Cardiac muscle cell (in vitro differentiated cells and primary cell): ENCODE measurements at regions not wholly inside any gene's neighbourhood (a gene's known extent, or its start where the extent isn't known, plus 50 kb on each side); places are given as distances from the start of the nearest gene placed in this dataset.

ENCODE experiments used
- DNase-seq, 2 donors: peaks; one replicate each; pipeline versions ENCODE4 v3.0.0 to v3.0.0-alpha.2; 2010 to 2017; ENCODE audit warnings: low read depth in 1 of 2, low spot score in 1 of 2
- H3K27ac ChIP-seq: fragments of 200-600 bp; sonication (generic); 2 replicates; pipeline ENCODE4 v1.5.1; 2016
- H3K27me3 ChIP-seq: fragments of 200-600 bp; sonication (generic); 2 replicates; pipeline ENCODE4 v1.6.0; 2016; ENCODE audit warnings: control low read depth
- H3K36me3 ChIP-seq: fragments of 200-600 bp; sonication (generic); 2 replicates; pipeline ENCODE4 v1.5.1; 2016; ENCODE audit warnings: control low read depth
- H3K4me1 ChIP-seq: fragments of 200-600 bp; sonication (generic); 2 replicates; pipeline ENCODE4 v1.8.1; 2017; ENCODE audit warnings: low read depth, mild to moderate bottlenecking, mixed run types
- H3K4me3 ChIP-seq: fragments of 200-600 bp; sonication (generic); 2 replicates; pipeline ENCODE4 v1.5.1; 2016; ENCODE audit warnings: mild to moderate bottlenecking
- H3K9me3 ChIP-seq: fragments of 200-600 bp; sonication (generic); 2 replicates; pipeline ENCODE4 v1.5.1; 2017; ENCODE audit warnings: low read depth, mild to moderate bottlenecking, control low read depth
- TF ChIP-seq, protein P1 (sequence below): IDR thresholded peaks from 2 replicates; pipeline ENCODE4 v1.5.1; 2012; ENCODE audit warnings: low read depth, mild to moderate bottlenecking, low read length

DNA sequence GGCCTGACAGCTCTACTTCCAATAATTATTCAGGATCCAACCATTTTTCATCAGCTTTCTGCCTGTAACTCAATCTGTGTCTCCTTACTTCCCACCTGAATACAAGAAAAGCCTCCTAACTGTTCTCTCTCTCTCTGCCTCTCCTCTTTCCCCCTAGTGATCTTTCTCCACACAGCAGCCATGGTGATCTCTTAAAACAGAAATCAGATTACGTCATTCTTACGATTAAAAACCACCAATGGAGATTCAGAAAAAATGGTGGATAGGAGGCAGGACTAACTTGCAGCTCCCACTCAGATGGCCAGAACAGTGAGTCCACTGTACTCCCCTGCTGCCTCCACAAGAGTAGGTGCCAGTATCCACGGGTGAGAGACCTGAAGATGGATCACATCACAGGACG lies 431.7 kb downstream of the MBD2 start:
- Histone ChIP-seq H3K4me1 (no peaks in the 10 kb centered on the region), H3K27me3 (no peaks in the 10 kb centered on the region), H3K27ac (no peak overlapping the region), H3K9me3 (no peaks in the 10 kb centered on the region), H3K36me3 (no peaks in the 10 kb centered on the region), H3K4me3 (no peak overlapping the region)
- no peak for DNase-seq
- TF ChIP-seq, protein P1, sequence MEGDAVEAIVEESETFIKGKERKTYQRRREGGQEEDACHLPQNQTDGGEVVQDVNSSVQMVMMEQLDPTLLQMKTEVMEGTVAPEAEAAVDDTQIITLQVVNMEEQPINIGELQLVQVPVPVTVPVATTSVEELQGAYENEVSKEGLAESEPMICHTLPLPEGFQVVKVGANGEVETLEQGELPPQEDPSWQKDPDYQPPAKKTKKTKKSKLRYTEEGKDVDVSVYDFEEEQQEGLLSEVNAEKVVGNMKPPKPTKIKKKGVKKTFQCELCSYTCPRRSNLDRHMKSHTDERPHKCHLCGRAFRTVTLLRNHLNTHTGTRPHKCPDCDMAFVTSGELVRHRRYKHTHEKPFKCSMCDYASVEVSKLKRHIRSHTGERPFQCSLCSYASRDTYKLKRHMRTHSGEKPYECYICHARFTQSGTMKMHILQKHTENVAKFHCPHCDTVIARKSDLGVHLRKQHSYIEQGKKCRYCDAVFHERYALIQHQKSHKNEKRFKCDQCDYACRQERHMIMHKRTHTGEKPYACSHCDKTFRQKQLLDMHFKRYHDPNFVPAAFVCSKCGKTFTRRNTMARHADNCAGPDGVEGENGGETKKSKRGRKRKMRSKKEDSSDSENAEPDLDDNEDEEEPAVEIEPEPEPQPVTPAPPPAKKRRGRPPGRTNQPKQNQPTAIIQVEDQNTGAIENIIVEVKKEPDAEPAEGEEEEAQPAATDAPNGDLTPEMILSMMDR = no peak

DNA sequence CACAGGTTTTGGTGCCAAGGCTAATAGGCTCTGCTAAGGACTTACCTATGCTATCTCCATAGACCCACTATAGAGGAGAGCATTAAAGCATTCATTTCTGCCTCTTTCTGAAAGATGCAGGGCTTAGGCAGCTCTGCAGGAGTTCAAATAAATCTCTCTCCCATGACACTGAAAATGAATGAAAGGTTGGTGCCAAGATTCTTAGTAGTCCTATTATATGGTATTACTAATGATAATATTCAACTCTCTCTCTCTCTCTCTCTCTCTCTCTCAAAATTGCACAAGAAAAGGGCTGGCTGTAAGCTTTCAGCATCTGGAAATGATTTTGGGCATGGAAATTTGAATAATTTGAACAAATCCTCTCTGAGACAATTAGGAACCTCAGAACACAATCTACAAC lies 433.7 kb downstream of the MBD2 start:
- Histone ChIP-seq H3K27me3 (no peaks in the 10 kb centered on the region), H3K36me3 (no peaks in the 10 kb centered on the region), H3K4me1 (no peaks in the 10 kb centered on the region), H3K4me3 (no peak overlapping the region), H3K9me3 (no peaks in the 10 kb centered on the region), H3K27ac (no peak overlapping the region)
- peak in 1 of 2 donors; percentile 54 for DNase-seq
- TF ChIP-seq, protein P1 = no peak

DNA sequence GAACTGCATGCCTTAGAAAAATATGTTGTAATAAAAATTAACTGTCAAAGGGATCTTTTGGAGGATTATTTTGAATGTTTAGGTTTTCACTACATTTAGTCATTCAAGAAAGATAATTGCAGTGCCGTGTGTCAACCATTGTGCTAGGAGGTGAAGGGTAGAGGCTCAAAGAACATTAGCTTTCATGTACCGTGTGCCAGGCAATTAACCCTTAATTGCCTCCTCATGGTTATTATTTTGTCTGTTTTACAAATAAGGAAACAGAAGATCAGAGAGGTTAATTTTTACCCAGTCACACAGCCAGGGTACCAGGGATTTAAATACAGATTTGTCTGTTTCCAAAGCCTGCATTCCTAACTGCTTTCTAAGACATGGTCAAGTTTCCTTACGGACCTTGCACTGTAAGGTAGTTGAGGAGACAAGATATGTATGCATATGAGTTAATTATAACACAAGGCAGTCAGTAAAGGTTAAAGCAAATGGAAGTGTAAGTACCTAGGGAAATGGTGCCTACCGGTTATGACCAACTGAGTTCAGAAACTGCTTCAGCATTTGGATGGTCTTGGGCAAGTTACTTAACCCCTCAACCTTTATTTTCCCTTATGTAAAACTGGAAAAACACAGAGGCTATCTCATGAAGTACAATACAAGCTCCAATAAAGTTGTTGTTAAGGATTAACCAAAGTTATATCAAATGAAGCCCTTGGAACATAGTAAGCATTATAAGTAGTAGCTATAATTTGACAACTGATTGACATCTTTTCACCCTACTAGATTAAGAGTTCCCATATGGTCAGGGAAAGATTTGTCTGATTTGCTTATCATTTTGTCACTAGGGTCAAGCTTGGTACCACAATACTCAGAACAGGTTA lies 434.9 kb downstream of the MBD2 start:
- no peak overlapping the region for H3K4me3 ChIP-seq
- no peak for DNase-seq
- no peaks in the 10 kb centered on the region for H3K27me3 ChIP-seq
- TF ChIP-seq, protein P1 = no peak
- no peak overlapping the region for H3K27ac ChIP-seq
- H3K4me1 ChIP-seq = no peaks in the 10 kb centered on the region
- no peaks in the 10 kb centered on the region for H3K9me3 ChIP-seq
- no peaks in the 10 kb centered on the region for H3K36me3 ChIP-seq

DNA sequence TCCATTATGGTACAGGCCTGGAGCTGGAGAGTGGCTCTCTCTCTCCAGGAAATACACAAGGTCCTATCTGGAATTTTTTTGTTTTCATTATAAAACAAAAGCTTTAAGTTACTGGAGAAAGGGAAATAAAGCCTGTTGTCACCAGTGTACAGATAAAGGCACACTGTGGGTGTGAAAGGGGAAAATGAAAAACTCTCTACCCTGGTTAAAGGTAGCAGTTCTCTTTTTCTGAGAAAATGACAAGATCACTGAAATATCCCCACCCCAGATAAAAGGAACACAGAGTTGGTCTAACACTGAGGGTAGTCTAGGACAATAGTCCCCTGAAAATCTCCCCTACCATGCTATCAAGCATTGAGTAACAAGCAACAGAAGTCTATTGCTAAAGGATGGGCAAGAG lies 438.7 kb downstream of the MBD2 start:
- no peak overlapping the region for H3K27ac ChIP-seq
- H3K9me3 ChIP-seq = no peaks in the 10 kb centered on the region
- H3K4me3 ChIP-seq = no peak overlapping the region
- H3K27me3 ChIP-seq = no peaks in the 10 kb centered on the region
- TF ChIP-seq, protein P1 = no peak
- no peaks in the 10 kb centered on the region for H3K36me3 ChIP-seq
- H3K4me1 ChIP-seq = peaks cover 12% of the 10 kb centered on the region
- DNase-seq = no peak

DNA sequence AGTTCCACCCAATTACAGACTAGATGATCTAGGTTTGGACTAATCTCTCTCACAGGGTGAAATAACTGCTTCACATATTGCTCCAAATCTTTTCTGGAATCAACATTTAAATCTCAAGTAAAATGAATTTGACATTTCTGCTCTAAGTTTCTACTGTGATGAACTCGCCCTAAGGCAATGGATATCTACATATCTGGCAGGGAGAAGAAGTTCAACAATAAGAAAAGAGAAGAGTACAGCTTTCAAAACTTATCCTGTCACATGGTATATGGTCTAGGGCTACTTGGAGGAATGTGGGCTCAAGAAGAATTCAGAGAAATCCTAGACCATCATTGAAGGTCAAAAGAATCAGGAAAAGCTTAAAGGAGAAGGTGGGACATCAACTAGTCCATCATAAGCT lies 440.2 kb downstream of the MBD2 start:
- no peaks in the 10 kb centered on the region for H3K9me3 ChIP-seq
- H3K27me3 ChIP-seq = no peaks in the 10 kb centered on the region
- no peaks in the 10 kb centered on the region for H3K36me3 ChIP-seq
- peaks cover 12% of the 10 kb centered on the region for H3K4me1 ChIP-seq
- TF ChIP-seq, protein P1 = no peak
- DNase-seq = no peak
- H3K4me3 ChIP-seq = no peak overlapping the region
- H3K27ac ChIP-seq = no peak overlapping the region
